GM10266 (cell line): ENCODE measurements at regions not wholly inside any gene's neighbourhood (a gene's known extent, or its start where the extent isn't known, plus 50 kb on each side); places are given as distances from the start of the nearest gene placed in this dataset.

Experiments used
- DNase-seq: peaks from one replicate; pipeline ENCODE4 v3.0.0; 2012; ENCODE audit errors: extremely low spot score
- TF ChIP-seq, protein P1 (sequence below): IDR thresholded peaks from 2 replicates; pipeline ENCODE4 v1.5.1; 2012; ENCODE audit warnings: mild to moderate bottlenecking, low read depth; ENCODE audit not compliant: control insufficient read depth, insufficient read depth; ENCODE audit errors: missing control alignments

DNA sequence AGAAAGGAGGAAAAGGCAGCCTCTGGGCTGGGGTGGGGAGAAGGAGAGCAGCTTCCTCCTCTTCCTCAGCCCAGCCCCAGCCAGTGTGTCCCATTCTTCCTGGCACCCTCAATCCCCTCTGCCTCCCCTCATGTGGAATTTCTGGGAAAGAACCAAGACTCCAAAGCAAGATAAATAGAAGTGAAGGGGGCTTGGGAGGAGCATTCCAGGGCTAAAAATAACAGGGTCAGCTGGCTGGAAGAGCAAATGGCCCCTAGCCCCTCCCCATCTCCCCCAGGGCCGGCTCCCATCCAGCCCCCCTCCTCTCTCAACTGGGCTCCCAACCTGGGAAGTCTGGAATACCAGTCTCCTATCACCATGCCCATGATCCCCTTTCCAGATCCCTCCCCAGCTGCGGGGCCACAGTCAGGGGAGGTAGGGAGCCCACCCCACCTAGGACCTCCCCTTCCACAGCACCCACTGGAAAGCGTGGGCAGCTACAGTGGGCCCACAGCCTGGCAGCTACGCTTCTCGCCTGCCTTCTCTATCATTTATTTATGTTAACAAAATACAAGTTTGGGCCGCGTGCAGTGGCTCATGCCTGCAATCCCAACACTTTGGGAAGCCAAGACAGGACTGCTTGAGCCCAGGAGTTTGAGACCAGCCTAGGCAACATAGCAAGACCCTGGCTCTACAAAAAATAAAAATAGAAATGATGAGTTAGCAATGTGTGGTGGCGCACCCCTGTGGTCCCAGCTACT lies 88.3 kb downstream of the IRF2BPL start:
- no peak for DNase-seq
- TF ChIP-seq, protein P1, sequence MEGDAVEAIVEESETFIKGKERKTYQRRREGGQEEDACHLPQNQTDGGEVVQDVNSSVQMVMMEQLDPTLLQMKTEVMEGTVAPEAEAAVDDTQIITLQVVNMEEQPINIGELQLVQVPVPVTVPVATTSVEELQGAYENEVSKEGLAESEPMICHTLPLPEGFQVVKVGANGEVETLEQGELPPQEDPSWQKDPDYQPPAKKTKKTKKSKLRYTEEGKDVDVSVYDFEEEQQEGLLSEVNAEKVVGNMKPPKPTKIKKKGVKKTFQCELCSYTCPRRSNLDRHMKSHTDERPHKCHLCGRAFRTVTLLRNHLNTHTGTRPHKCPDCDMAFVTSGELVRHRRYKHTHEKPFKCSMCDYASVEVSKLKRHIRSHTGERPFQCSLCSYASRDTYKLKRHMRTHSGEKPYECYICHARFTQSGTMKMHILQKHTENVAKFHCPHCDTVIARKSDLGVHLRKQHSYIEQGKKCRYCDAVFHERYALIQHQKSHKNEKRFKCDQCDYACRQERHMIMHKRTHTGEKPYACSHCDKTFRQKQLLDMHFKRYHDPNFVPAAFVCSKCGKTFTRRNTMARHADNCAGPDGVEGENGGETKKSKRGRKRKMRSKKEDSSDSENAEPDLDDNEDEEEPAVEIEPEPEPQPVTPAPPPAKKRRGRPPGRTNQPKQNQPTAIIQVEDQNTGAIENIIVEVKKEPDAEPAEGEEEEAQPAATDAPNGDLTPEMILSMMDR: no peak

DNA sequence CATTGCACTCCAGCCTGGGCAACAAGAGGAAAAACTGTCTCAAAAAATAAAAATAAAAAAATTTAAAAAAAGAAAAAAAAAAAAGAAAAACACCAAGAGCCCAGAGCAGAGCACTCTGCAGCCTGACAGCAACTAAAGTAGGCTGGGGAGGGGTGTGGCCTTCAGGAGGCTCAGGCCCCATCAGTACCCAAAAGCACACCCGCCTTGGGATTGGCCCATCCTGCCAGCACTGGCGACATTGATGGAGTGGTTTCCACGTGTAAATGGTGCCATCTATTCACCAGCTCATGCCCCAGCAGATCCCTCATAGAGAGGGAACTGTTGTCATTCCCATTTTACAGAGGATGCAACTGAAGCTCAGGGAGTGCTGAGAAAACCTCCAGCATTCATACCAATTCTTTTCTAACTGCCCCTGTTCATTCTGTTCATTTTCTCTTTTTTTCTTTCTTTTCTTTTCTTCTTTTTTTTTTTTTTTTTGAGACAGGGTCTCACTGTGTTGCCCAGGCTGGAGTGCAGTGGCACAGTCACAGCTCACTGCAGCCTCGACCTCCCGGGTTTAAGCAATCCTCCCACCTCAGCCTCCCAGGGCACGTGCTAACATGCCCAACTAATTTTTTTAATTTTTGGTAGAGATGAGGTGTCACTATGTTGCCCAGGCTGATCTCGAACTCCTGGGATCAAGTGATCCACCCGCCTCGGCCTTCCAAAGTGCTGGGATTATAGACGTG lies 89.3 kb downstream of the IRF2BPL start:
- no peak for DNase-seq
- TF ChIP-seq, protein P1: no peak

DNA sequence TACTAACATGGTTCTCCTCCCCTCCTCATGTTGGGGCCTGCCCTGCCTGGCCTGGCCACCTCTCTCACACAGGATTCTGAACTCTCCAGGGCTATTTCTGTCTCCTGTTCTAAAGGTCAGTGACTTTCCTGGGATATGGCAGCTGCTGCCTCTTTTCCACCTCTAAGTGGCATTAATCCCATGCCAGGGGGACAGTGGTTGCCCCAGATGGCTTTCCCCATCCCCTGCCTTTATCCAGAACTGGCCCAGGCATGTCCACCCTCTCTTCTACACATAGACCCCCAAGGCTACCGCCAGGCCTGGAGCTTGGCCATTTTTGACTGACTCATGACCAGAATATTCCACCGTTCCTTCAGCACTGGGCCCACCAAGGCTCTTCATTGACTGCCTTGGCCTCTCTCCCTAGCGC lies 90.4 kb downstream of the IRF2BPL start:
- DNase-seq: no peak
- TF ChIP-seq, protein P1: no peak

DNA sequence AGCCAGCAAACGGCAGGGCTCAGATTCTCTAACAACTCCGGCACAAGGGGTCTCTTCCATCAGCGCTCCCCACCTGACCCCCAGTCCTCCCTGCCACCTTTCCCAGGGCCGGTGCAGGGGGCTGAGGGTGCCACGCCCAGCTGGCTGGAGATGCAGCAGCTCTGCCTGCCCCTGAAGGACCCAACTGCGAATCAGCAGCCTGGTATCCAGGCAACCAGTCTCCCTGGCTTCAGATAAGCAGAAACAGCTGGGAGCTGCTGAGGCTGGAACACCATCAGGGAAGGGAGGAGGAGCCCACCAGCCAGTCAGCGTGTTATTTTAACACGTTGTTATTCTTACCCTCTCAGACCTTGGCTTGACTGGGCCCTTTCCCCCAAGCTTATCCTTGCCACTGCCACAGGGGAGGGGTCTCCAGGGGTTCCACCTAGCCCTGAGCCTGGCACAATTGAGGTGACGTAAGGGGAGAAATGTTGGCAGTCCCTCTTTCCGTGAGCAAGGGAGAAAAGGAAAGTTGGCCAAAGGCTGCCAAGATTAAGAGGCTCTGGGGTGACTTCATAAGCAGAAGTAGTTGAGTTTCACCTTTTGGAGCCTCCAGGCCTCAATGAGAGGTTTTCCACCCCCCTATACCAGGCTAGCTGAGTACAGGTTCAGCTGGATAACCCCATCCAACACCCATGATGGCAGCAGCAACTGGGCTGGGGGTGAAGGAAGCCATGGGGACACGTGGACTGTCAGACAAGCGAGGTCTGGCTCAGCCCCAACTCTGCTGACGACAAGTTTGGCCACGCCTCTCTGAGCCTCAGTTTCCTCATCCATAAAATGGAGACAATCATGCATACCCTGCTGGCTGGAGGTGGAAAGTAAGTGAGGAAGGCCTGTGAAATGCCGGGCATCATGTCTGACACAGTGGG lies 91.1 kb downstream of the IRF2BPL start:
- TF ChIP-seq, protein P1: no peak
- DNase-seq: no peak

DNA sequence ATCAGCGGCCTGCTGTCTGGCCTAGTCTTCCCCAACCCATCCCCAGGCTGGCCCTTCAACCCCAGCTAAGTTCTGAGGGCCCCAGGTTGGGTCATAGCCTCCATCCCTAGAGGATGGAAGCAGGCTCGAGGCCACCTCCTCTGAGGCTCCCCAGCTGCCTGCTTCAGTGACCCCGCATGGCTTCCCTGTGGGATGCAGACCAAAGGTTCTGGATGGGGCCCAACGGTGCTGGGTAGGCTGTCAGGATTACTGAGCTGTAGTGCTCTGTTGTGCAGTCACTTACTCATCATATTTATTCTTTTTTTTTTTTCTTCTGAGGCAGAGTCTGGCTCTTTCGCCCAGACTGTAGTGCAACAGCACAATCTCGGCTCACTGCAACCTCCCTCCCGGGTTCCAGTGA lies 92.0 kb downstream of the IRF2BPL start:
- DNase-seq: no peak
- TF ChIP-seq, protein P1: no peak

DNA sequence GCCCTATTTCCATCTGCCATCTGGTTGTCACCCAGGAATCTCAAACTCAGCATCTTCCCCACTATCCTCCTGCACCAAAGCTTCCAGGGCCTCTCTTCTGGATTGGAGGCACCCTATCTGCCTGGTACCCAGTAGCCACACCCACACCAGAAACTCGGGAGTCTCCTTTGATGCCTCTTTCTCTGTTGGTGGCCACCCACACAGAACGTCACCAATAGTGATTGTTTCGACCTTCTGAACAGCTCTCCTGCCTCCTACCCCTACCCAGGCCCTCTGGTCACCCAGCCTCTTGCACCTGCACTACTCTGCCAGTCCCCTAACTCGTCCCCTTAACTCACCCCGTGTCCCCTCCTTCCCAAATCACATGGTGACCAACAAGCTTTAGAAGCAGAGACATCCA lies 95.0 kb downstream of the IRF2BPL start:
- TF ChIP-seq, protein P1: no peak

More for the DNA sequence above, 95.0 kb downstream of the IRF2BPL start:
- DNase-seq: no peak
